Tibial nerve (tissue), 4 donors: ENCODE measurements at regions not wholly inside any gene's neighbourhood (a gene's known extent, or its start where the extent isn't known, plus 50 kb on each side); places are given as distances from the start of the nearest gene placed in this dataset.

Source experiments
- DNase-seq, 2 donors: peaks; one replicate each; pipeline ENCODE4 v3.0.0-alpha.2; 2019; ENCODE audit warnings: low spot score in 2 of 2
- H3K27ac ChIP-seq, 4 donors: fragments of 200-600 bp; sonication (generic) in 3 of 4; one replicate each; pipeline ENCODE4 v1.5.1; 2017 to 2019; ENCODE audit warnings: mild to moderate bottlenecking in 1 of 4
- H3K27me3 ChIP-seq, 2 donors: fragments of 200-600 bp; sonication (generic) in 1 of 2; one replicate each; pipeline versions ENCODE4 v1.5.1 to v1.6.0; 2017 to 2019
- H3K36me3 ChIP-seq, 3 donors: fragments of 200-600 bp; sonication (generic); one replicate each; pipeline ENCODE4 v1.5.1; 2018 to 2019
- H3K4me1 ChIP-seq, 4 donors: fragments of 200-600 bp; sonication (generic) in 3 of 4; one replicate each; pipeline ENCODE4 v1.5.1; 2017 to 2019
- H3K4me3 ChIP-seq, 4 donors: fragments of 200-600 bp; sonication (generic) in 3 of 4; one replicate each; pipeline ENCODE4 v1.5.1; 2017 to 2019; ENCODE audit warnings: mild to moderate bottlenecking in 1 of 4, moderate library complexity in 1 of 4
- H3K9me3 ChIP-seq, 4 donors: fragments of 200-600 bp; sonication (generic) in 3 of 4; one replicate each; pipeline ENCODE4 v1.5.1; 2017 to 2019
- CTCF ChIP-seq, 5 experiments: fragments of 200-600 bp in 3 of 5; fragments of 450-650 bp in 2 of 5; sonication (generic) in 3 of 5; IDR thresholded peaks; one replicate each; pipeline ENCODE4 v1.5.1; 2016 to 2019; ENCODE audit warnings: antibody characterized with exemption in 5 of 5, mild to moderate bottlenecking in 3 of 5, moderate library complexity in 2 of 5
- EP300 ChIP-seq, 2 donors: sonication (generic); formaldehyde crosslinking; IDR thresholded peaks; one replicate each; pipeline ENCODE4 v1.6.1; 2017; ENCODE audit warnings: antibody characterized with exemption in 2 of 2, mild to moderate bottlenecking in 1 of 2
- POLR2A ChIP-seq, 2 donors: fragments of 450-650 bp; IDR thresholded peaks; one replicate each; pipeline ENCODE4 v1.6.1; 2017; ENCODE audit warnings: antibody characterized with exemption in 2 of 2, mild to moderate bottlenecking in 2 of 2, moderate library complexity in 2 of 2
- WGBS, 2 donors: methylation state at CpG; one replicate each; pipeline ENCODE4 v1.1.5; 2018; 5-methylcytosine and 5-hydroxymethylcytosine counted together

DNA sequence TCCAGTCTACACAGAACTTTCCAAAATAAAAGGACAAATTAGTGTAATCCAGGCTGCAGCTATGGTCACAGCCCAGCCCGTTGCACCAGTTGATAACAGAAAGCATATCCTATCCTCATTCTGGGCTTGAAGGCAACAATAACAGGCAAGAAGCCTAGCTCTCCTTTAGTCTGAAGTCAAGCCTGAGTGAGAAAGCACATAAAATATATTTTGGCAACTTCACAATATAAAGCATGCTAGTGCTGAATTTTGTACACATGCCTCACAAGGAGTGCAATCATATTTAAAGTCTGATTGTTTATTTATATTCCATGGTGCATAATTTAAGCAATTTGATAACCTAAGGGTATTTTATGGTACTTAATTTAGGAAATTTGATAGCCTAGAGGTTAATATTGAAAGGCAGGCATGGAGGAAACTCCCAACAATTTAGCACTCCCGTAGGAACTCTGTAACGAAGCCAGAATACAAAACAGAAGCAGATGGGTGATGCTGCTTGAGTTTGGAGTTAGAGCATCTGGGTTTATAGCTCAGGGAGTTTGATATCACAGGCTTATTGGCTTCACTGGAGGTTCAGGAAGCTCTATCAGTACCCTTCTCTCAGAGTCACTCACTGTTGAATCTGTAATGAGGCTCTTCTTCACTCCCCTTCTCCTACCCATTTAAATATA lies 1199.1 kb upstream of the GYPC start:
- TF ChIP-seq CTCF (IDR thresholded peaks at IDR 0.05) (no peak), POLR2A (IDR thresholded peaks at IDR 0.05) (no peak), EP300 (IDR thresholded peaks at IDR 0.05) (no peak)
- no peaks in the 10 kb centered on the region for H3K36me3 ChIP-seq
- H3K27me3 ChIP-seq: no peaks in the 10 kb centered on the region
- no peak for DNase-seq
- no peak overlapping the region for H3K27ac ChIP-seq
- no peaks in the 10 kb centered on the region for H3K4me1 ChIP-seq
- H3K9me3 ChIP-seq: no peaks in the 10 kb centered on the region
- no peak overlapping the region for H3K4me3 ChIP-seq
- 40 to 44% methylated on average over 3 of the region's 3 CpGs for WGBS, 2 donors

DNA sequence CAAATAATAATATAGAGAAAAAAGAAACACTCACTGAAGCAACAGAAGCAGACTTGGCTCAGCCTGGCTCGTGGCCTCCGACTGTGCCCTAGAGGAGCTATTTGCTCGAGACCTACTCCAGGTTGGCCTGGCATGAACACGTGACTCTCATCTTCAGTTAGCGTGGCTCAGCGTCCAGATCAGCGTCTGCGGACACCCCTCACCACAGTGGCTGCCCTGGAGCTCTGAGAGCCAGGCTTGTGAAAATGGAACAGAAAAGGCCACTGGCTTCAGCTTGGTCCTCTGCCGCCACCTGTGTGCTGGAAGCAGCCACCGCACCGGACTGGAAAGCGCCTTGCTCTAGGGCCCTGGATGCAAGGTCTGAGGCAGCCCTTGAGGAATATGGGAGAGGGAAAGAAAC lies 1184.0 kb upstream of the GYPC start:
- H3K9me3 ChIP-seq: peaks cover 0 to 16% (median 0%) of the 10 kb centered on the region in 4 donors
- DNase-seq: no peak
- H3K27ac ChIP-seq: no peak overlapping the region
- H3K36me3 ChIP-seq: no peaks in the 10 kb centered on the region
- no peak overlapping the region for H3K4me3 ChIP-seq
- 73 to 74% methylated on average over 12 of the region's 12 CpGs for WGBS, 2 donors
- H3K27me3 ChIP-seq: no peaks in the 10 kb centered on the region
- no peaks in the 10 kb centered on the region for H3K4me1 ChIP-seq
- no peak for TF ChIP-seq EP300 (IDR thresholded peaks at IDR 0.05)
- TF ChIP-seq POLR2A (IDR thresholded peaks at IDR 0.05): no peak
- no peak for TF ChIP-seq CTCF (IDR thresholded peaks at IDR 0.05)

GRCh38 chr2:125479143-125479636 lies 1176.8 kb upstream of the GYPC start:
- Histone ChIP-seq H3K27me3 (no peaks in the 10 kb centered on the region), H3K27ac (no peak overlapping the region), H3K9me3 (peaks cover 0 to 30% (median 0%) of the 10 kb centered on the region in 4 donors), H3K36me3 (no peaks in the 10 kb centered on the region), H3K4me1 (no peaks in the 10 kb centered on the region), H3K4me3 (no peak overlapping the region)
- no peak for TF ChIP-seq CTCF (IDR thresholded peaks at IDR 0.05)
- no peak for TF ChIP-seq POLR2A (IDR thresholded peaks at IDR 0.05)
- no peak for TF ChIP-seq EP300 (IDR thresholded peaks at IDR 0.05)
- WGBS, 2 donors: 91 to 94% methylated on average over 10 to 21 of the region's 24 CpGs
- no peak for DNase-seq

- WGBS, 2 donors: 91% methylated on average over 4 of the region's 4 CpGs
- no peak for TF ChIP-seq EP300 (IDR thresholded peaks at IDR 0.05)
These were observed 1165.7 kb upstream of the GYPC start for GRCh38 chr2:125490308-125490707.

GRCh38 chr2:125491663-125492062 lies 1164.3 kb upstream of the GYPC start:
- no peaks in the 10 kb centered on the region for H3K4me1 ChIP-seq
- no peak overlapping the region for H3K4me3 ChIP-seq
- no peak for DNase-seq
- H3K9me3 ChIP-seq: no peaks in the 10 kb centered on the region
- 76 to 78% methylated on average over 3 of the region's 3 CpGs for WGBS, 2 donors
- H3K36me3 ChIP-seq: no peaks in the 10 kb centered on the region
- H3K27me3 ChIP-seq: no peaks in the 10 kb centered on the region
- TF ChIP-seq CTCF (IDR thresholded peaks at IDR 0.05) (no peak), EP300 (IDR thresholded peaks at IDR 0.05) (no peak), POLR2A (IDR thresholded peaks at IDR 0.05) (no peak)
- H3K27ac ChIP-seq: no peak overlapping the region

More at GRCh38 chr2:125490308-125490707, 1165.7 kb upstream of the GYPC start:
- Histone ChIP-seq H3K36me3 (no peaks in the 10 kb centered on the region), H3K27me3 (no peaks in the 10 kb centered on the region), H3K27ac (no peak overlapping the region), H3K4me3 (no peak overlapping the region), H3K9me3 (no peaks in the 10 kb centered on the region), H3K4me1 (no peaks in the 10 kb centered on the region)
- DNase-seq: no peak
